Spleen (tissue), 7 donors: ENCODE measurements at regions not wholly inside any gene's neighbourhood (a gene's known extent, or its start where the extent isn't known, plus 50 kb on each side); places are given as distances from the start of the nearest gene placed in this dataset.

Experiments used
- CTCF ChIP-seq, 11 experiments: fragments of 200-600 bp in 7 of 11; fragments of 450-650 bp in 4 of 11; sonication (generic) in 4 of 11; IDR thresholded peaks in 8 of 11; conservative IDR thresholded peaks in 3 of 11; 1 replicate in 7 of 11; 2 replicates in 4 of 11; pipeline versions ENCODE4 v1.4.0 to v1.8.0; 2016 to 2021; ENCODE audit warnings: antibody characterized with exemption in 11 of 11, inconsistent platforms in 4 of 11, mild to moderate bottlenecking in 1 of 11
- POLR2A ChIP-seq, 3 donors: fragments of 450-650 bp; IDR thresholded peaks; one replicate each; pipeline ENCODE4 v1.5.1; 2017; ENCODE audit warnings: antibody characterized with exemption in 3 of 3, mild to moderate bottlenecking in 1 of 3
- POLR2AphosphoS5 ChIP-seq, 3 donors: sonication (generic); formaldehyde crosslinking; IDR thresholded peaks; one replicate each; pipeline ENCODE4 v1.5.1; 2017; ENCODE audit warnings: antibody characterized with exemption in 3 of 3
- donor health status: DM: no; HTN: no; CAD: no; lungs with moderate emphysema.
- donor health status: DM: no; HTN: no; CAD: no.
- donor health status: DM: no; HTN: no; CAD: no.

DNA sequence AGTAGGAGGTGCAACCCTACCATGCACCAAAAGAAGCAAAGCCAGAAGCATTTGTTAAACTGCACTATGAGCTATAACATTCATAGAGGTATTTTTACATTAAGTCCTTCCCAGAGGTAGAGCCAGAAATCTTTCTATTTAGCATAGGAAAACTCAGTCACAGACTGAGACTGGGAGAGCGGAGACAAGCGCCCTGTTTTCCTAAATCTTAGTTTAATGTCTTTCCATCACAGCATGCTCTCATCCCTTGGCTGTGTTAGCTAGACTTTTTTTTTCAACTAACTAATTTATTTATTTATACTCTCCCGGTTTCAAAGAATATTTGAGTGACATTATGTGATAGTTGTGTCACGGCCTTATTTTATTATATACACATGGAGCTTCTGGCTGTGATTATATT lies 304.1 kb downstream of the LMX1A start:
- TF ChIP-seq CTCF (IDR thresholded peaks at IDR 0.05 in 8 of 11, conservative IDR thresholded peaks at IDR 0.05 in 3 of 11) (no peak), POLR2AphosphoS5 (IDR thresholded peaks at IDR 0.05) (no peak), POLR2A (IDR thresholded peaks at IDR 0.05) (no peak)
